ENCODE measurements at regions not wholly inside any gene's neighbourhood (a gene's known extent, or its start where the extent isn't known, plus 50 kb on each side); places are given as distances from the start of the nearest gene placed in this dataset.

- H3K4me1 Mint-ChIP-seq (ENCODE audit: low read depth, unreplicated experiment) = no peaks in the 10 kb centered on the region
- H3K27ac Mint-ChIP-seq (ENCODE audit: unreplicated experiment) = no peak overlapping the region
- H3K36me3 Mint-ChIP-seq (ENCODE audit: unreplicated experiment) = no peaks in the 10 kb centered on the region
- H3K27me3 Mint-ChIP-seq (ENCODE audit: unreplicated experiment) = no peaks in the 10 kb centered on the region
- peaks cover 3% of the 10 kb centered on the region for H3K9me3 Mint-ChIP-seq (ENCODE audit: unreplicated experiment)
- DNase-seq = no peak
- TF ChIP-seq, protein P1, sequence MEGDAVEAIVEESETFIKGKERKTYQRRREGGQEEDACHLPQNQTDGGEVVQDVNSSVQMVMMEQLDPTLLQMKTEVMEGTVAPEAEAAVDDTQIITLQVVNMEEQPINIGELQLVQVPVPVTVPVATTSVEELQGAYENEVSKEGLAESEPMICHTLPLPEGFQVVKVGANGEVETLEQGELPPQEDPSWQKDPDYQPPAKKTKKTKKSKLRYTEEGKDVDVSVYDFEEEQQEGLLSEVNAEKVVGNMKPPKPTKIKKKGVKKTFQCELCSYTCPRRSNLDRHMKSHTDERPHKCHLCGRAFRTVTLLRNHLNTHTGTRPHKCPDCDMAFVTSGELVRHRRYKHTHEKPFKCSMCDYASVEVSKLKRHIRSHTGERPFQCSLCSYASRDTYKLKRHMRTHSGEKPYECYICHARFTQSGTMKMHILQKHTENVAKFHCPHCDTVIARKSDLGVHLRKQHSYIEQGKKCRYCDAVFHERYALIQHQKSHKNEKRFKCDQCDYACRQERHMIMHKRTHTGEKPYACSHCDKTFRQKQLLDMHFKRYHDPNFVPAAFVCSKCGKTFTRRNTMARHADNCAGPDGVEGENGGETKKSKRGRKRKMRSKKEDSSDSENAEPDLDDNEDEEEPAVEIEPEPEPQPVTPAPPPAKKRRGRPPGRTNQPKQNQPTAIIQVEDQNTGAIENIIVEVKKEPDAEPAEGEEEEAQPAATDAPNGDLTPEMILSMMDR (IDR thresholded peaks at IDR 0.05; ENCODE audit: partially characterized antibody, unreplicated experiment) = no peak
- H3K4me3 Mint-ChIP-seq (ENCODE audit: unreplicated experiment) = no peak overlapping the region
Measured at GRCh38 chr7:68963552-68963951, 634.7 kb upstream of the AUTS2 start.

- H3K9me3 Mint-ChIP-seq (ENCODE audit: unreplicated experiment) = peaks cover 3% of the 10 kb centered on the region
- H3K4me1 Mint-ChIP-seq (ENCODE audit: low read depth, unreplicated experiment) = no peaks in the 10 kb centered on the region
- no peak overlapping the region for H3K4me3 Mint-ChIP-seq (ENCODE audit: unreplicated experiment)
- no peaks in the 10 kb centered on the region for H3K27me3 Mint-ChIP-seq (ENCODE audit: unreplicated experiment)
- TF ChIP-seq, protein P1 (IDR thresholded peaks at IDR 0.05; ENCODE audit: partially characterized antibody, unreplicated experiment) = no peak
- no peak overlapping the region for H3K27ac Mint-ChIP-seq (ENCODE audit: unreplicated experiment)
- H3K36me3 Mint-ChIP-seq (ENCODE audit: unreplicated experiment) = no peaks in the 10 kb centered on the region
- no peak for DNase-seq
Measured at GRCh38 chr7:68964060-68964459, 634.2 kb upstream of the AUTS2 start.

GRCh38 chr7:68965351-68965750, 632.9 kb upstream of the AUTS2 start:
- Mint-ChIP-seq H3K9me3 (ENCODE audit: unreplicated experiment) (peaks cover 3% of the 10 kb centered on the region), H3K27me3 (ENCODE audit: unreplicated experiment) (no peaks in the 10 kb centered on the region), H3K27ac (ENCODE audit: unreplicated experiment) (no peak overlapping the region), H3K4me1 (ENCODE audit: low read depth, unreplicated experiment) (no peaks in the 10 kb centered on the region), H3K4me3 (ENCODE audit: unreplicated experiment) (no peak overlapping the region), H3K36me3 (ENCODE audit: unreplicated experiment) (peaks cover 5% of the 10 kb centered on the region)
- no peak for DNase-seq
- TF ChIP-seq, protein P1 (IDR thresholded peaks at IDR 0.05; ENCODE audit: partially characterized antibody, unreplicated experiment) = no peak

- H3K4me1 Mint-ChIP-seq (ENCODE audit: low read depth, unreplicated experiment) = no peaks in the 10 kb centered on the region
- TF ChIP-seq, protein P1 (IDR thresholded peaks at IDR 0.05; ENCODE audit: partially characterized antibody, unreplicated experiment) = no peak
- peaks cover 3% of the 10 kb centered on the region for H3K9me3 Mint-ChIP-seq (ENCODE audit: unreplicated experiment)
- DNase-seq = no peak
- no peak overlapping the region for H3K4me3 Mint-ChIP-seq (ENCODE audit: unreplicated experiment)
- H3K27ac Mint-ChIP-seq (ENCODE audit: unreplicated experiment) = no peak overlapping the region
- H3K36me3 Mint-ChIP-seq (ENCODE audit: unreplicated experiment) = peaks cover 5% of the 10 kb centered on the region
- no peaks in the 10 kb centered on the region for H3K27me3 Mint-ChIP-seq (ENCODE audit: unreplicated experiment)
Measured at GRCh38 chr7:68967598-68967997, 630.7 kb upstream of the AUTS2 start.

DNA sequence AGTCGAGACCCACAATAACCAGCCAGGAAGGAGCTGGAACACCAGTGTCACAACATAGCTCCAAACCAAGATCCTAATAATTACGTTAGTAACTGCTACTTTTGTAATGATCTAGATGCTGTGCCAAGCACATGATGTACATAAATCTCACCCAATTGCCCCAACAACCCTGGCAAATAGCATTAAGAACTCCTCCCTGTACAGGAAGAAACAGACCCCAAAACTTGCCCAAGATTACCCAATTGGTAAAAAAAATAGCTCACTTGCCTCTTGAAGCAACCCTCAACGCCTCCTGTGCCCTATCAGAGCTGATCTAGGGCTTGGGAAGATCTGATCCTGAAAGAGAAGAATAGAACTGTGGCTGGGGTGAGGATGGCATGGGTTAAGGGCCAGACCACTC, 628.7 kb upstream of the AUTS2 start:
- H3K4me1 Mint-ChIP-seq (ENCODE audit: low read depth, unreplicated experiment) = no peaks in the 10 kb centered on the region
- TF ChIP-seq, protein P1 (IDR thresholded peaks at IDR 0.05; ENCODE audit: partially characterized antibody, unreplicated experiment) = no peak
- no peak overlapping the region for H3K27ac Mint-ChIP-seq (ENCODE audit: unreplicated experiment)

More for the DNA sequence above, 628.7 kb upstream of the AUTS2 start:
- H3K4me3 Mint-ChIP-seq (ENCODE audit: unreplicated experiment) = no peak overlapping the region
- H3K27me3 Mint-ChIP-seq (ENCODE audit: unreplicated experiment) = no peaks in the 10 kb centered on the region
- H3K9me3 Mint-ChIP-seq (ENCODE audit: unreplicated experiment) = peaks cover 3% of the 10 kb centered on the region
- H3K36me3 Mint-ChIP-seq (ENCODE audit: unreplicated experiment) = peaks cover 5% of the 10 kb centered on the region
- no peak for DNase-seq
